ENCODE measurements at regions not wholly inside any gene's neighbourhood (a gene's known extent, or its start where the extent isn't known, plus 50 kb on each side); places are given as distances from the start of the nearest gene placed in this dataset.

GRCh38 chr14:59081720-59082119, 106.7 kb upstream of the DAAM1 start:
- no peak for DNase-seq

DNA sequence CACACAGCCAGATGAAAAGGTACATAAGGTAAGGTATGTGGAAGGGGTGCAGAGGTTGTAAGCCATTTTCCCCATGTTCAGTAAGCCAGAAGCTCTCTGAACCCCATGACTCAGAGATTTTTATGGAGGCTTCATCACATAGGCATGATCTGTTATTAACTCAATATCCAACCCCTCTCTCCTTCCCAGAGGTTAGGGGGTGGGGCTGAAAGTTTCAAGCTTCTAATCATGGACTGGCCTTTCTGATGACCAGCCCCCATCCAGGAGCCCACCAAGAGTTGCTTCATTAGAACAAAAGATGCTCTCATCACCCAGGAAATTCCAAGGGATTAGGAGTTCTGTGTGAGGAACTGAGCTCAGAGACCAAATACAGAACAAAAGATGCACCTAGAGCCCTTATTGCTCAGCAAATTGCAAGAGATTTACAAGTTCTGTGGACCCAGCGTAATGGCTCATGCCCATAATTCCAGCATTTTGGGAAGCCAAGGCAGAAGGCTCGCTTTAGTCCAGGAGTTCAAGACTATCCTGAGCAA, 103.2 kb upstream of the DAAM1 start:
- no peak for DNase-seq

DNA sequence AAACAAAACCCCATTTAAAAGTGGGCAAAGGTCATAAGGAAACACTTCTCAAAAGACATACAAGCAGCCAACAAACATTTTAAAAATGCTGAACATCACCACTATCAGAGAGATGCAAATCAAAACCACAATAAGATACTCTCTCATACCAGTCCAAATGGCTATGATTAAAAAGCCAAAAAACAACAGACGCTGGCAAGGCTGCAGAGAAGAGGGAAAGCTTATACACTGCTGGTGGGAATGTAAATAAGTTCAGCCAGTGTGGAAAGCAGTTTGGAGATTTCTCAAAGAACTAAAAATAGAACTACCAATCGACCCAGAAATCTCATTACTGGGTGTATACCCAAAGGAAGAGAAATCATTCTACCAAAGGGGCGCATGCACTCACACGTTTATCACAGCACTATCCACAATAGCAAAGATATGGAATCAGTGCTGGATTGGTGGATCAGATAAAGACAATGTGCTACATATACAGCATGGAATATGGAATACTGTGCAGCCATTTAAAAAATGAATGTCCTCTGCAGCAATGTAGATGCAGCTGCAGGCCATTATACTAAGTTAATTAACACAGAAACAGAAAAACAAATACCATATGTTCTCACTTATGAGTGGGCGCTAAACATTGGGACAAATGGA, 102.1 kb upstream of the DAAM1 start:
- no peak for DNase-seq

DNA sequence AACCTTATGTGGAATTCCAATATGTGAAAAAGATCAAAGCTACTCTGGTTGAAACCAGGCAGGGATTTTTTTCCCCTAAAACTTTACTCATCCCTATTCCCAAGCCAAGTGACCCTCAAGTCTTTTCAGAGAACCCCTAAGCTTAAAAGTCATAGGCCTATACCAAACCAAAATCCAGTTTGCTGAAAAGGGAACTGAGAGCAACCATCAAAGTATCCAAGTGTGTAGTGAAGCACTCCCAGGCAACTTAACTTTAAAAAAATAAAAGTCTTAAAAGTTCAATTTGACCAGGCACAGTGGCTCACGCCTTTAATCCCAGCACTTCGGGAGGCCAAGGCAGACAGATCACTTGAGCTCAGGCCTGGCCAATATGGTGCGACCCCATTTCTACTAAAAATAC, 101.2 kb upstream of the DAAM1 start:
- no peak for DNase-seq

DNA sequence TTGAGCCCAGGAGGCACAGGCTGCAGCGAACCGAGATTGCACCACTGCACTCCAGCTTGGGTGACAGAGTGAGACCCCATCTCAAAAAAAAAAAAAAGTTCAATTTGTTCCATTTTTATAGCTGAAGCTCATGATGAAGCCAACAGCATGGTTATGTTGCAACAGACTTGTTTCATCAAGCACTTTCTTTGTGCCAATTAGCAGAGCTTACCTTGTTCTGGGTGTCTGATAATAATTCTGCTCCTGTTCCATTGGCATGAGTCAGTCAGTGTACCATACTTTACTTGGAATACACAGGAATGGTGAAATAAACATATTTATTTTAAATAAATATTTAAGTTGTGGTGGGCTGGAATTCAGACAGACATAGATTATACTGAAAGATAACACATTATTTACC, 100.8 kb upstream of the DAAM1 start:
- DNase-seq: no peak

DNA sequence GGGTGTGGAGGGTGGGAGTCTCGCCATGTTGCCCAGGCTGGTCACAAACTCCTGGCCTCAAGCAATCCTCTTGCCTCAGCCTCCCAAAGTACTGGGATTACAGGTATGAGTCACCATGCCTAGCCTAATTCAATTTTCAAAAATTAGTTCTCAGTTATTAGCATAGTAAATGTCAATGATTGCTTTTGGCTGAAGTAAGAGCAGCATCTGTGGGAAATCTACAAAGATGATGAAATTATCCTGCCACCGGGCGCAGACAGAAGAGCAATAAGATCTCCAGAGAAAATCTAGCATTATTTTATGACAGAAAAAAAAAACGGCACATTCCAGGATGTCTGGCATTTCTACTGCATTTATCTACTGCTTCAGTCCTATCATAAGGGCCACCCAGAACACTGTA, 97.9 kb upstream of the DAAM1 start:
- no peak for DNase-seq

DNA sequence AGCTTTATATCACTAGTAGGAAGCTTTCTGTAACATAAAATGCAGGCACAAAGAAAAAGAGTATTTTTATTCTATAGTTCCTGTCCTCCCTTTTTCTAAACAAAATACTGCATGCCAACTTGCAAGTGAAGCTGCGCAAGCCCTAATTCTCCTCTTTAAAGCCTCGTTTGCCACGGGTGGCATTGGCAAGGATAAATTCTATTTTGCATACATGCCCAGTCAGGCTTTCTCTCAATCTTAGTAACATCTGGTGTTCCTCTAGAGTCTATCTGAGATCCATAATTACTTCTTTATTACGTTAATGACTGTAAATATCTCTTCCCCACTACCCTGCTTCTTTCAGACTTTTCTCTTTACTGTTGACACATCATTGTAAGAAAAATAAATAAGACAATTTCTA, 97.1 kb upstream of the DAAM1 start:
- DNase-seq: no peak

DNA sequence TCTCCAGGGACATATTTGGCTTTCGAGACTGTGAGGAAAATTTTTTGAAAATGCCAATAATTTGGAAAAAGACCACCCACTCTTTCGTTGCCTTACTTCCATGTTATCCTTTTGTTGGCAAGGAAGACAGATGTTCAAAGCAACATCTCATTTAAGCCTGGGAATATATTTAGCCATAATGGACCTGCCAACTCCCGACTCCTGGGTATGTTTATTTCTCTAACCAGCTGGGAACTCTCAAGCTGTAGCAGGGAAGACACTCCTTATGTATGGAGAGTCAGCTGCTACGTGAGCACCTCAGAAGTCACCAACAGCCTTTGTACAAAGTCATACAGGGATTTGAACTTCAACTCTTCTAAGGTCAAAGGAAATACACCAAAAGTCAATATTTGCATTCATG, 96.5 kb upstream of the DAAM1 start:
- DNase-seq: no peak

- DNase-seq: no peak
Measured at GRCh38 chr14:59093902-59094301, 94.6 kb upstream of the DAAM1 start.

GRCh38 chr14:59096303-59096702, 92.2 kb upstream of the DAAM1 start:
- DNase-seq: peak in 1 of 3 donors; percentile 1

- DNase-seq: no peak
Measured at GRCh38 chr14:59097681-59098080, 90.8 kb upstream of the DAAM1 start.

- DNase-seq: no peak
Measured at GRCh38 chr14:59098377-59098776, 90.1 kb upstream of the DAAM1 start.

DNA sequence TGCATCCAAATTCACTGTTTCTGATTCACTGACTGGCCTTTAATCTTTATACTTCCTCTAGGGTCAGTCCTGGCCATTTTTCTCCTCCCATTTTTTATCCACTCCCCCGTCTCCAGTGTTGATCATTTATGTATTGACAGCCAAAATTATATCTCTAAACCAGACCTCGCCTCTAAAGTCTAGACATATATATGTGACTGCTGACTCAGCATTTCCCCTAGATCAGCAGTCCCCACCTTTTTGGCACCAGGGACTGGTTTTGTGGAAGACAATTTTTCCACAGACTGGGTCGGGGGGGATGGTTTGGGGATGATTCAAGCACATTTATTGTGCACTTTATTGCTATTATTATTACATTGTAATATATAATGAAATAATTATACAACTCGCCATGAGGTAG, 88.3 kb upstream of the DAAM1 start:
- DNase-seq: no peak

DNA sequence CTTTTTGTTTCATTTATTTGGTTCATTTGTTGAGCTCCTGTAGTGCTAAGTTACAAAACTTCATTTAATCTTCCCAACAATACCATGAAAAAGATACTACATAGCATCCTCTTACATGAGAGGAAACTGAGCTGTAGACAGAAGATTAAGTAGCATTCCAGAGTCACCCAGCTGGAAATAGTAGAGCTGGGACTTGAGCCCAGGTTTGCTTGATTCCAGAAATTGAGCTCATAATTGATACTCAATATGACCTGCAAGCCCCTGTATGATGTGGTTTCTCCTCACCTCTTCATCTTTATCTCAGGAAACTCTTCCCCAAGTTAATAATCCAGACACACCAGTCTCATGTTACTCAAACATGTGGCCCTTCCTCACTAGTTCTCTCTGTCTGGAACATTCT, 87.0 kb upstream of the DAAM1 start:
- no peak for DNase-seq

GRCh38 chr14:59103396-59103795, 85.1 kb upstream of the DAAM1 start:
- DNase-seq: no peak

DNA sequence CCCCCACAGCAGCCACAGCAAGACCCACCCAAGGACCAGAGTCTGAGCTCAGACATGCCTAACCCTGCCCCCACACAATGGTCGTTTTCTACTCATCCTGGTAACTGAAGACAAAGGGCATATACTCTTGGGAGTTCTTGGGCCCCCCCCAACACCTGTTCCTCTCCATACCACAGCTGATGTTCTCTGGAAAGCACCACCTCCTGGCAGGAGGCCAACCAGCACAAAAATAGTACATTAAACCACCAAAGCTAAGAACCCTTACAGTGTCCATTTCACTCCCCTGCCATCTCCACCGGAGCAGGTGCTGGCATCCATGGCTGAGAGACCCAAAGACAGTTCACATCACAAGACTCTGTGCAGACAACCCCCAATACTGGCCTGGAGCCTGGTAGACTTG, 80.6 kb upstream of the DAAM1 start:
- DNase-seq: no peak

- DNase-seq: no peak
Measured at GRCh38 chr14:59116984-59117415, 71.5 kb upstream of the DAAM1 start.

DNA sequence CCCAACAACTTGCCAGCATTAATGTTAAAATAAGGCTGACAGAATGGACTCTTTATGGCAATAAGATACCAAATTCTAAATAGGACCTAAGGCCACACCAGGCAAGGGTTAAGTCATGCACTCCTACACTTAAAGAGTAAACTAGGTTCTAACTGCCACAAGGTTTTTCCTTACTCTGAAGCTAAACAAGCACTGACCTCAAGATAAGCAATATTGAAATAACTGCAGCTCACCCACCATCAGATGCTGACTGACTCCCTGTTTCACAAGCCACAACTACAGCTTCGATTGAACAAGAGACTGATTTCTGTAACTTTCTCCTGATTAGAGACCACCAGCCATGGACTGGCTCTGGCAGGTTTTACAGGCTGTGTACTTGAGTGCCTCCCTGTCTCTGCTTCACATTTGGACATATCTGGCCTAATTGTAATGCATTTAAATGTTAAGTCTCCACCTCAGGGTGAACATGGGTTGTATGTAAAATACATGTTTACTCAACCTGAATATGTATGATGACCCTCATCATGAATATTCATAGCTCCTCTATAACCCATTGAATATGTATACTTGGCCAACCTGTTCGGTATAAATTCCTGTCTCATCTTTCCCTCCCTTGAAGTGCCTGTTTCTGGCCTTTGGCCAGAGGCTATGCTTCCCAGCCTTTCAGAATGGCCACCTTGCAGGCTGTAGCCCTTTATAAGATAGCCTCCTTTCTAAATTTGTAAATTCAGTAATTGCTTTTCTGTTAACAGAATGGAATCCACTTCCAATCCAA, 70.5 kb upstream of the DAAM1 start:
- peak in 1 of 3 donors; percentile 8 for DNase-seq

DNA sequence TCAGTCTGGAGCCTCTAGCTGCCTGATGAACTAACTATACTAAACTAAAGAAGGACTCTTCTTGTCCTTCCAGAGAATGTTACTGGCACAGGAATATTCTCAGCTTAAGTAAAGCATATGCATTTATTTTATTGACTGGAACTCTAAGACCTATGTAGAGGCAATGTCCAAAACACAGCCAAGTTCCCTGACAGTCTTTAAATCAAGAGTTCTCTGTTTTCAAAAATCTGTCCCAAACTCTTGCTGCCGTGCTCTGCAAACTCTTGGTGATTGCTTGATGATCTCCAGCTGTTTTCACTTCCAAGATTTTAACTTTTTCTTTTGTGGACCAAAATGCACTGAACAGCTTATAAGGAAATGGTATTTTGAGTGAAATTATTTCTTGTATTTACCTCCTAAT, 67.5 kb upstream of the DAAM1 start:
- no peak for DNase-seq

GRCh38 chr14:59123531-59123930, 64.9 kb upstream of the DAAM1 start:
- DNase-seq: peak in 1 of 3 donors; percentile 7

DNA sequence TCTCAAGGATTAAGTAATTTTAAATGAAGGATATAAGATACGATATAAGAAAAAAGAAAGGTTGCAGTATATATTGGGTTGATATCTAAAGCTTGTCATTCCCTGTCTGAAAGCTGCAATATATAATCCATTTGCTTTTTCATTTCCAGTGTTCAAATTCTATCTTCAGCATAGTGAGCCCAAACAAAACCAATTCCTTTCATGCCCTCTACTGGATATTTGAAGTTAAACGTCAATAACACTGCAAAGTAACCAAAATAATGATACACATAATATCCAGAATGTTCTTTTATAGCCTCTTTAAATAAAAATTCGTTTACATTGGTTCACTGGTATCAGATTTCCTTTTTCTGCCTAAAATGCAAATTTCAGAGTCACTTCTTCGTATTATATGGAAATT, 64.5 kb upstream of the DAAM1 start:
- DNase-seq: peak in 1 of 3 donors; percentile 15

DNA sequence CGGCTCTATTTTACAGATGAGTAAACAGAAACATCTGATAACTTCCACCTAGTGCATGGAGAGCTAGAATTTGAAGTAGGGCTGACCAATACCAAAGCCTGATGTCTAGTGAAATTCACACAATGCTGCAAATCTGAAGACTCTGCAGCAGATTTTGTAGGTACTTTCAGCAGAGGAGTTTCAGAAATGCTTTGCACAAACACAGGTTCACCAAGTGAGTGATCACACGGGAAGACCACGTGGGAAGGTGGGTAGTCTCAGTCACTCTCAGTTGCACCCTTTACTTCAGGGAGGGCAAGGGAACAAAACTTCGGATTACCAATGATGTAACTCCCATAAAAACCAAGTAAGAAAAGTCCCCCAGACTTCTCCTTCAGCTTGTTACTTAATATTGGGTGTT, 63.3 kb upstream of the DAAM1 start:
- no peak for DNase-seq

- peak; percentile 64 to 81 (median 78) for DNase-seq
Measured at GRCh38 chr14:59126714-59127436, 61.6 kb upstream of the DAAM1 start.

GRCh38 chr14:59127437-59127732, 61.1 kb upstream of the DAAM1 start:
- no peak for DNase-seq

Data from suppressor macrophage treated with lipopolysaccharide for 1 hour (primary cell).